Thymus (tissue), 11 donors: ENCODE measurements at regions not wholly inside any gene's neighbourhood (a gene's known extent, or its start where the extent isn't known, plus 50 kb on each side); places are given as distances from the start of the nearest gene placed in this dataset.

Experiments used
- DNase-seq, 9 donors: peaks; one replicate each; pipeline ENCODE4 v3.0.0-alpha.2; 2013; ENCODE audit warnings: low spot score in 9 of 9, low read depth in 6 of 9, missing footprints in 1 of 9
- H3K27ac ChIP-seq, 2 donors: one replicate each; pipeline ENCODE4 v1.5.1; 2013; ENCODE audit warnings: control low read depth in 1 of 2, low read depth in 1 of 2, low read length in 1 of 2, mild to moderate bottlenecking in 1 of 2, moderate library complexity in 1 of 2
- H3K27me3 ChIP-seq, 2 donors: one replicate each; pipeline ENCODE4 v1.5.1; 2013; ENCODE audit warnings: low read length in 1 of 2; ENCODE audit not compliant: control insufficient read depth in 2 of 2, insufficient read depth in 1 of 2
- H3K36me3 ChIP-seq, 2 donors: one replicate each; pipeline ENCODE4 v1.5.1; 2013; ENCODE audit warnings: low read length in 1 of 2, mild to moderate bottlenecking in 1 of 2, moderate library complexity in 1 of 2; ENCODE audit not compliant: control insufficient read depth in 2 of 2, insufficient read depth in 2 of 2
- H3K4me1 ChIP-seq, 2 donors: one replicate each; pipeline ENCODE4 v1.5.1; 2013; ENCODE audit warnings: low read length in 2 of 2; ENCODE audit not compliant: control insufficient read depth in 2 of 2, insufficient read depth in 2 of 2
- H3K4me3 ChIP-seq, 2 donors: one replicate each; pipeline ENCODE4 v1.5.1; 2013; ENCODE audit warnings: low read length in 2 of 2, control low read depth in 1 of 2, mild to moderate bottlenecking in 1 of 2
- H3K9me3 ChIP-seq, 2 donors: one replicate each; pipeline ENCODE4 v1.5.1; 2013; ENCODE audit warnings: low read length in 1 of 2, mild to moderate bottlenecking in 1 of 2; ENCODE audit not compliant: control insufficient read depth in 2 of 2, insufficient read depth in 1 of 2
- WGBS: extraction: QIAGEN DNeasy Blood & Tissue Kit; methylation state at CpG from one replicate; pipeline ENCODE4 v1.1.7; 2013; 5-methylcytosine and 5-hydroxymethylcytosine counted together
- donor health status: healthy.

GRCh38 chr6:88365230-88365629, 199.1 kb upstream of the CNR1 start:
- H3K9me3 ChIP-seq: no peaks in the 10 kb centered on the region
- 94% methylated on average over 2 of the region's 2 CpGs for WGBS
- DNase-seq: no peak
- no peak overlapping the region for H3K27ac ChIP-seq
- no peaks in the 10 kb centered on the region for H3K36me3 ChIP-seq
- no peaks in the 10 kb centered on the region for H3K4me1 ChIP-seq
- H3K4me3 ChIP-seq: no peak overlapping the region
- no peaks in the 10 kb centered on the region for H3K27me3 ChIP-seq

- 91% methylated on average over 4 of the region's 4 CpGs for WGBS
- Histone ChIP-seq H3K27me3 (no peaks in the 10 kb centered on the region), H3K36me3 (no peaks in the 10 kb centered on the region), H3K4me1 (no peaks in the 10 kb centered on the region), H3K9me3 (no peaks in the 10 kb centered on the region), H3K4me3 (no peak overlapping the region), H3K27ac (no peak overlapping the region)
- no peak for DNase-seq
Measured at GRCh38 chr6:88361754-88362153, 195.6 kb upstream of the CNR1 start.

- H3K27ac ChIP-seq: no peak overlapping the region
- no peaks in the 10 kb centered on the region for H3K4me1 ChIP-seq
- DNase-seq: no peak
- no peaks in the 10 kb centered on the region for H3K9me3 ChIP-seq
- H3K36me3 ChIP-seq: no peaks in the 10 kb centered on the region
- 87% methylated on average over 3 of the region's 3 CpGs for WGBS
- no peak overlapping the region for H3K4me3 ChIP-seq
- H3K27me3 ChIP-seq: no peaks in the 10 kb centered on the region
Measured at GRCh38 chr6:88361298-88361697, 195.2 kb upstream of the CNR1 start.

GRCh38 chr6:88360203-88360797, 194.2 kb upstream of the CNR1 start:
- Histone ChIP-seq H3K27ac (no peak overlapping the region), H3K27me3 (no peaks in the 10 kb centered on the region), H3K9me3 (no peaks in the 10 kb centered on the region), H3K4me1 (no peaks in the 10 kb centered on the region), H3K36me3 (no peaks in the 10 kb centered on the region), H3K4me3 (no peak overlapping the region)
- no peak for DNase-seq
- 87% methylated on average over 1 of the region's 1 CpG for WGBS

- Histone ChIP-seq H3K36me3 (no peaks in the 10 kb centered on the region), H3K4me3 (no peak overlapping the region)
- 80% methylated on average over 3 of the region's 3 CpGs for WGBS
Measured at GRCh38 chr6:88359530-88360202, 193.5 kb upstream of the CNR1 start.

GRCh38 chr6:88358846-88359245, 192.7 kb upstream of the CNR1 start:
- Histone ChIP-seq H3K9me3 (no peaks in the 10 kb centered on the region), H3K4me3 (no peak overlapping the region), H3K27me3 (no peaks in the 10 kb centered on the region), H3K4me1 (no peaks in the 10 kb centered on the region), H3K36me3 (no peaks in the 10 kb centered on the region), H3K27ac (no peak overlapping the region)
- no peak for DNase-seq

More at GRCh38 chr6:88359530-88360202, 193.5 kb upstream of the CNR1 start:
- Histone ChIP-seq H3K4me1 (no peaks in the 10 kb centered on the region), H3K27ac (no peak overlapping the region), H3K9me3 (no peaks in the 10 kb centered on the region), H3K27me3 (no peaks in the 10 kb centered on the region)
- DNase-seq: no peak

- no peaks in the 10 kb centered on the region for H3K36me3 ChIP-seq
- no peak overlapping the region for H3K27ac ChIP-seq
- H3K4me3 ChIP-seq: no peak overlapping the region
- DNase-seq: no peak
- H3K4me1 ChIP-seq: no peaks in the 10 kb centered on the region
- WGBS: 63% methylated on average over 1 of the region's 1 CpG
- H3K9me3 ChIP-seq: no peaks in the 10 kb centered on the region
- no peaks in the 10 kb centered on the region for H3K27me3 ChIP-seq
Measured at GRCh38 chr6:88349511-88349910, 183.4 kb upstream of the CNR1 start.

- Histone ChIP-seq H3K27me3 (no peaks in the 10 kb centered on the region), H3K36me3 (no peaks in the 10 kb centered on the region), H3K27ac (no peak overlapping the region), H3K9me3 (no peaks in the 10 kb centered on the region), H3K4me1 (no peaks in the 10 kb centered on the region), H3K4me3 (no peak overlapping the region)
- DNase-seq: no peak
- 95% methylated on average over 3 of the region's 3 CpGs for WGBS
Measured at GRCh38 chr6:88342336-88342735, 176.2 kb upstream of the CNR1 start.

- Histone ChIP-seq H3K4me1 (no peaks in the 10 kb centered on the region), H3K4me3 (no peak overlapping the region), H3K27me3 (no peaks in the 10 kb centered on the region), H3K9me3 (no peaks in the 10 kb centered on the region), H3K36me3 (no peaks in the 10 kb centered on the region), H3K27ac (no peak overlapping the region)
- no peak for DNase-seq
- 86% methylated on average over 2 of the region's 2 CpGs for WGBS
Measured at GRCh38 chr6:88339761-88340160, 173.6 kb upstream of the CNR1 start.
